ENCODE measurements at regions not wholly inside any gene's neighbourhood (a gene's known extent, or its start where the extent isn't known, plus 50 kb on each side); places are given as distances from the start of the nearest gene placed in this dataset.

GRCh38 chrY:13092986-13093385 is 188.3 kb downstream of the DDX3Y start:
- no peak for TF ChIP-seq EZH2 (IDR thresholded peaks at IDR 0.05; ENCODE audit: insufficient read depth, poor library complexity, severe bottlenecking)
- TF ChIP-seq EZH2phosphoT487 (IDR thresholded peaks at IDR 0.05; ENCODE audit: insufficient read depth, low read depth), result no peak
